Prostate gland (tissue), 2 donors: ENCODE measurements at regions not wholly inside any gene's neighbourhood (a gene's known extent, or its start where the extent isn't known, plus 50 kb on each side); places are given as distances from the start of the nearest gene placed in this dataset.

ENCODE experiments used
- DNase-seq: peaks from one replicate; pipeline ENCODE4 v3.0.0-alpha.2; 2019; ENCODE audit warnings: low spot score
- H3K27ac ChIP-seq, 2 donors: fragments of 200-600 bp; sonication (generic); 2 replicates each; pipeline ENCODE4 v1.5.1; 2017 to 2019
- H3K27me3 ChIP-seq: fragments of 200-600 bp; sonication (generic); replicated peaks from 2 replicates; pipeline ENCODE4 v1.5.1; 2019; ENCODE audit not compliant: insufficient read depth
- H3K36me3 ChIP-seq, 2 donors: fragments of 200-600 bp; sonication (generic); 1 replicate in 1 of 2; 2 replicates in 1 of 2; pipeline versions ENCODE4 v1.5.1 to v1.8.1; 2017 to 2019
- H3K4me1 ChIP-seq: fragments of 200-600 bp; sonication (generic); replicated peaks from 2 replicates; pipeline ENCODE4 v1.5.1; 2019
- H3K4me3 ChIP-seq, 2 donors: fragments of 200-600 bp; sonication (generic); 2 replicates each; pipeline ENCODE4 v1.5.1; 2017 to 2019
- H3K9me3 ChIP-seq: fragments of 200-600 bp; sonication (generic); 2 replicates; pipeline ENCODE4 v1.5.1; 2017
- CTCF ChIP-seq, 4 experiments: fragments of 200-600 bp in 2 of 4; fragments of 450-650 bp in 2 of 4; sonication (generic) in 2 of 4; IDR thresholded peaks; 1 replicate in 3 of 4; 2 replicates in 1 of 4; pipeline ENCODE4 v1.5.1; 2016 to 2019; ENCODE audit warnings: antibody characterized with exemption in 4 of 4, mild to moderate bottlenecking in 2 of 4, moderate library complexity in 2 of 4
- POLR2A ChIP-seq: fragments of 450-650 bp; IDR thresholded peaks from one replicate; pipeline ENCODE4 v1.6.1; 2016; ENCODE audit warnings: antibody characterized with exemption, mild to moderate bottlenecking
- POLR2AphosphoS5 ChIP-seq: sonication (generic); formaldehyde crosslinking; IDR thresholded peaks from one replicate; pipeline ENCODE4 v1.6.1; 2017; ENCODE audit warnings: antibody characterized with exemption
- WGBS: methylation state at CpG from one replicate; pipeline ENCODE4 v1.1.5; 2018; 5-methylcytosine and 5-hydroxymethylcytosine counted together
- intact Hi-C: fragments of 100-400 bp; cut with DNase I; formaldehyde crosslinking; loops from one replicate; pipeline ENCODE4 v1.14.2; 2022

- DNase-seq, result no peak
- 86% methylated on average over 6 of the region's 6 CpGs for WGBS
- Histone ChIP-seq H3K9me3 (no peaks in the 10 kb centered on the region), H3K36me3 (no peaks in the 10 kb centered on the region), H3K4me1 (no peaks in the 10 kb centered on the region), H3K27ac (no peak overlapping the region), H3K27me3 (peaks cover 2% of the 10 kb centered on the region), H3K4me3 (no peak overlapping the region)
- no peak for TF ChIP-seq POLR2A
- no peak for TF ChIP-seq CTCF (IDR thresholded peaks at IDR 0.05)
- no peak for TF ChIP-seq POLR2AphosphoS5
- intact Hi-C loops, result loop anchor here (10.0 kb wide), 1 partner anchor 705 kb away; no protein-coding TSS in a partner anchor
These were observed 165.2 kb downstream of the HERPUD2 start for GRCh38 chr7:35529713-35530112.

GRCh38 chr7:35528381-35528977 lies 166.5 kb downstream of the HERPUD2 start:
- H3K4me3 ChIP-seq, result no peak overlapping the region
- no peak for DNase-seq
- no peaks in the 10 kb centered on the region for H3K9me3 ChIP-seq
- no peaks in the 10 kb centered on the region for H3K36me3 ChIP-seq
- TF ChIP-seq POLR2AphosphoS5, result no peak
- no peak for TF ChIP-seq POLR2A
- no peak for TF ChIP-seq CTCF (IDR thresholded peaks at IDR 0.05)
- no peak overlapping the region for H3K27ac ChIP-seq
- peaks cover 2% of the 10 kb centered on the region for H3K27me3 ChIP-seq
- H3K4me1 ChIP-seq, result no peaks in the 10 kb centered on the region
- WGBS, result 87% methylated on average over 8 of the region's 8 CpGs
- intact Hi-C loops, result no loop called here

- Histone ChIP-seq H3K27ac (no peak overlapping the region), H3K9me3 (no peaks in the 10 kb centered on the region), H3K36me3 (no peaks in the 10 kb centered on the region), H3K27me3 (peaks cover 2% of the 10 kb centered on the region), H3K4me1 (no peaks in the 10 kb centered on the region), H3K4me3 (no peak overlapping the region)
- intact Hi-C loops, result no loop called here
- TF ChIP-seq CTCF (IDR thresholded peaks at IDR 0.05), result no peak
- no peak for TF ChIP-seq POLR2A
- no peak for TF ChIP-seq POLR2AphosphoS5
- 87% methylated on average over 4 of the region's 4 CpGs for WGBS
- no peak for DNase-seq
These were observed 168.3 kb downstream of the HERPUD2 start for GRCh38 chr7:35526645-35527044.

- no peaks in the 10 kb centered on the region for H3K36me3 ChIP-seq
- no peak overlapping the region for H3K4me3 ChIP-seq
- 86% methylated on average over 5 of the region's 5 CpGs for WGBS
- H3K27ac ChIP-seq, result no peak overlapping the region
- intact Hi-C loops, result no loop called here
- no peaks in the 10 kb centered on the region for H3K4me1 ChIP-seq
- DNase-seq, result no peak
- TF ChIP-seq CTCF (IDR thresholded peaks at IDR 0.05) (no peak), POLR2AphosphoS5 (no peak), POLR2A (no peak)
- peaks cover 2% of the 10 kb centered on the region for H3K27me3 ChIP-seq
- no peaks in the 10 kb centered on the region for H3K9me3 ChIP-seq
These were observed 170.7 kb downstream of the HERPUD2 start for GRCh38 chr7:35524112-35524804.

- no peak for TF ChIP-seq POLR2A
- TF ChIP-seq POLR2AphosphoS5, result no peak
- TF ChIP-seq CTCF (IDR thresholded peaks at IDR 0.05), result no peak
- WGBS, result 79% methylated on average over 7 of the region's 7 CpGs
- no peak overlapping the region for H3K27ac ChIP-seq
- no peak overlapping the region for H3K4me3 ChIP-seq
- H3K9me3 ChIP-seq, result no peaks in the 10 kb centered on the region
- no peaks in the 10 kb centered on the region for H3K36me3 ChIP-seq
- no peaks in the 10 kb centered on the region for H3K4me1 ChIP-seq
- H3K27me3 ChIP-seq, result peaks cover 2% of the 10 kb centered on the region
- no peak for DNase-seq
- intact Hi-C loops, result no loop called here
These were observed 171.6 kb downstream of the HERPUD2 start for GRCh38 chr7:35523292-35523691.
